ENCODE measurements at regions not wholly inside any gene's neighbourhood (a gene's known extent, or its start where the extent isn't known, plus 50 kb on each side); places are given as distances from the start of the nearest gene placed in this dataset.

- Histone ChIP-seq H3K36me3 (no peaks in the 10 kb centered on the region), H3K27ac (no peak overlapping the region), H3K27me3 (no peaks in the 10 kb centered on the region), H3K4me1 (ENCODE audit: control insufficient read depth in 1 of 2, insufficient read depth in 1 of 2, low read depth in 1 of 2, low read length in 1 of 2) (no peaks in the 10 kb centered on the region), H3K4me3 (ENCODE audit: low read depth in 1 of 2, low read length in 1 of 2) (no peak overlapping the region), H3K9me3 (no peaks in the 10 kb centered on the region)
- no peak for TF ChIP-seq CTCF (IDR thresholded peaks at IDR 0.05)
Observed at GRCh38 chr4:179552131-179552530, 2109.9 kb upstream of the AGA start.

GRCh38 chr4:179563741-179564140 lies 2121.5 kb upstream of the AGA start:
- no peaks in the 10 kb centered on the region for H3K36me3 ChIP-seq
- no peak overlapping the region for H3K27ac ChIP-seq
- no peaks in the 10 kb centered on the region for H3K27me3 ChIP-seq
- H3K4me3 ChIP-seq (ENCODE audit: low read depth in 1 of 2, low read length in 1 of 2), result no peak overlapping the region
- no peaks in the 10 kb centered on the region for H3K9me3 ChIP-seq
- no peaks in the 10 kb centered on the region for H3K4me1 ChIP-seq (ENCODE audit: control insufficient read depth in 1 of 2, insufficient read depth in 1 of 2, low read depth in 1 of 2, low read length in 1 of 2)
- TF ChIP-seq CTCF (IDR thresholded peaks at IDR 0.05), result no peak

- no peaks in the 10 kb centered on the region for H3K36me3 ChIP-seq
- no peaks in the 10 kb centered on the region for H3K27me3 ChIP-seq
- H3K4me3 ChIP-seq (ENCODE audit: low read depth in 1 of 2, low read length in 1 of 2), result no peak overlapping the region
- no peak for TF ChIP-seq CTCF (IDR thresholded peaks at IDR 0.05)
- no peaks in the 10 kb centered on the region for H3K4me1 ChIP-seq (ENCODE audit: control insufficient read depth in 1 of 2, insufficient read depth in 1 of 2, low read depth in 1 of 2, low read length in 1 of 2)
- no peaks in the 10 kb centered on the region for H3K9me3 ChIP-seq
- no peak overlapping the region for H3K27ac ChIP-seq
Observed at GRCh38 chr4:179569549-179569948, 2127.3 kb upstream of the AGA start.

GRCh38 chr4:179582164-179582905 lies 2140.1 kb upstream of the AGA start:
- H3K27ac ChIP-seq, result no peak overlapping the region
- no peak overlapping the region for H3K4me3 ChIP-seq (ENCODE audit: low read depth in 1 of 2, low read length in 1 of 2)
- H3K36me3 ChIP-seq, result no peaks in the 10 kb centered on the region
- no peaks in the 10 kb centered on the region for H3K9me3 ChIP-seq
- H3K27me3 ChIP-seq, result no peaks in the 10 kb centered on the region
- no peaks in the 10 kb centered on the region for H3K4me1 ChIP-seq (ENCODE audit: control insufficient read depth in 1 of 2, insufficient read depth in 1 of 2, low read depth in 1 of 2, low read length in 1 of 2)
- no peak for TF ChIP-seq CTCF (IDR thresholded peaks at IDR 0.05)

- no peaks in the 10 kb centered on the region for H3K9me3 ChIP-seq
- no peaks in the 10 kb centered on the region for H3K36me3 ChIP-seq
- no peak for TF ChIP-seq CTCF (IDR thresholded peaks at IDR 0.05)
- no peak overlapping the region for H3K4me3 ChIP-seq (ENCODE audit: low read depth in 1 of 2, low read length in 1 of 2)
- H3K27me3 ChIP-seq, result no peaks in the 10 kb centered on the region
- H3K4me1 ChIP-seq (ENCODE audit: control insufficient read depth in 1 of 2, insufficient read depth in 1 of 2, low read depth in 1 of 2, low read length in 1 of 2), result no peaks in the 10 kb centered on the region
- no peak overlapping the region for H3K27ac ChIP-seq
Observed at GRCh38 chr4:179583221-179583620, 2141.0 kb upstream of the AGA start.
